MV-4-11 (cell line): ENCODE measurements at regions not wholly inside any gene's neighbourhood (a gene's known extent, or its start where the extent isn't known, plus 50 kb on each side); places are given as distances from the start of the nearest gene placed in this dataset.

Experiments used
- DNase-seq: peaks from one replicate; lab custom pipeline; 2025; lab: John Stamatoyannopoulos, UW

GRCh38 chr16:60553090-60553757 lies 1483.0 kb downstream of the CDH8 start:
- no peak for DNase-seq

- no peak for DNase-seq
Measured at GRCh38 chr16:60541535-60541934, 1494.7 kb downstream of the CDH8 start.

DNA sequence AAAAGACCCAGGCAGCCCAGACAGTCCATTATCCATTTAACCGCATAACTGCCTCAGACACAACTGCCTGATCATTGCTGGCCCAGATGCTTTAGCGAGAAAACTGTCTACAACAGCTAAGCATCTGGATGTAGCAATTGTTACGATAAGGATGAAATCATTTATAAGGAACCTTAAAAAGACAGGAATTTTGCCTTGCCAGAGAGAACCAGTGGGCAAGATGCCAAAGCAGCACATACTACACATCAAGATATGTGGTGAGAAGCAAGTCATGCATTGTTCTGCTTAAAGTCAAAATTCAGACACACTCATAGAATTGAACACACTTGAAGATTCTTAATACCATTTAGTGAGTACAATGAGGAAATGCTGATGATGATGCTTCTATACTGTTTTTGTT lies 1525.3 kb downstream of the CDH8 start:
- DNase-seq, result no peak

GRCh38 chr16:60510208-60510607 lies 1526.0 kb downstream of the CDH8 start:
- DNase-seq, result no peak

DNA sequence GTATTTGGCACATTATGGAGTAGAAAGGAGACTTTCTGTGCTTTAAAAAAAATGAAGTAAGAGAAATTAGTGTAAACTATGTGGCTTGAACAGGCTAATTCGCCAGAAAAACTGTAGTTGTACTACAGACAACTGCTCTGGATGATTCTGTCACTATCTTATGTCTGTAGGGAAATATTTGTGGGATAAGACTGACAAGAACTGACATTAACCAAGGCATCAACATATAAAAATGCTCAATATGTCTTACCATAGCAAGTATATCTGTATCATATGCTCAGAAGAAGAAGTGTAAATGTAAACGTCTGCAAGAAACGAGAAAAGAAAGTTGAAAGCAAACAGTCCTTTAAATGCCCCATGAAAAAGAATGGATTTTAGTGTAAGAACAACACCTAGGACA lies 1545.0 kb downstream of the CDH8 start:
- no peak for DNase-seq

DNA sequence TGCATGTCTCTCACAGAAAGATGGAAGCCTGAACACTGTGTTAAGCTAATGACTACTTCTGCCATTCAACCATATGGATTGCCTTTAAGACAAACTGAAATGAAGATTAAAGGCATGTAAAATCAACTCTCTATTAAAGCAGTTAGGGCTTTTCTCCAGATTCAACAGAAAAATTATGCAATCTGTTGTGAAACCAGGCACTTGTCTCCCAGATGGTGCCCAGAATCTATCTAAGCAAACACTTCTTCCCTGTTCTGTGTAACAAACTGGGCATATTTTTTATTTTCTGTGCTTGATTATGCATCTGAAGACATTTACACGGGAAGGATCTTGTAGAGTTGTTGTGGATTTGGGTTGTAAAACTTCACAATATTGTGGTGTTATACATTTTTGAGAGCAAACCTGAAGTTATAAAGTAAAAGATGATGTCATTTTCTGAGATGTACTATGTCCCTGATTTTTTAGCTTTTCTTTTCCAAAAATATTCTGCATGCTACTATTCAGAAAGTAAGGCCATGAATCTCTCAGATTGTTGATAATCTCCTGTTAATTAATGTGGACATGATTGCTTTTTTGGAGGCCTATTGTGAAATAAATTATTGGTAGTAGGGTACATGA lies 1550.3 kb downstream of the CDH8 start:
- peak; percentile 49 for DNase-seq

GRCh38 chr16:60484901-60485300 lies 1551.3 kb downstream of the CDH8 start:
- no peak for DNase-seq

DNA sequence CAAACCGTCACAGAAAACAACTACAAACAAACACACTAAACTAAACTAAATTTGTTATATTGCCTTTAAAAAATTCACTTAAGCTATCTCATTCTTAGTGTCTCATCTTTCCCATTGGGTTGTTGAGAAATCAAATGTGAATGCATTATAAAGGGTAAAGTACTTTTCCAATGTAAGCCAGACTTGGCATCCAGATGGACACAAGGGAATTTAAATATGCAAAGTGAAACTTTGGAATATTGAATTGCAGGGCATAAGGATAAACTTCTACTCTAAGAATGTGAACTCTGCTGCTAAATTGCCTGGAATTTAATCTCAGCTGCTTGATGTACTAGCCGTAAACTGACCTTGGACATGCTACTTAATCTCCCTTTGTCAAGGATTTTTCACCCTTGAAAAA lies 1554.6 kb downstream of the CDH8 start:
- no peak for DNase-seq

GRCh38 chr16:60478810-60479209 lies 1557.4 kb downstream of the CDH8 start:
- DNase-seq, result no peak

GRCh38 chr16:60463986-60464385 lies 1572.3 kb downstream of the CDH8 start:
- no peak for DNase-seq

GRCh38 chr16:60459463-60459862 lies 1576.8 kb downstream of the CDH8 start:
- no peak for DNase-seq

GRCh38 chr16:60458255-60458654 lies 1578.0 kb downstream of the CDH8 start:
- DNase-seq, result no peak

DNA sequence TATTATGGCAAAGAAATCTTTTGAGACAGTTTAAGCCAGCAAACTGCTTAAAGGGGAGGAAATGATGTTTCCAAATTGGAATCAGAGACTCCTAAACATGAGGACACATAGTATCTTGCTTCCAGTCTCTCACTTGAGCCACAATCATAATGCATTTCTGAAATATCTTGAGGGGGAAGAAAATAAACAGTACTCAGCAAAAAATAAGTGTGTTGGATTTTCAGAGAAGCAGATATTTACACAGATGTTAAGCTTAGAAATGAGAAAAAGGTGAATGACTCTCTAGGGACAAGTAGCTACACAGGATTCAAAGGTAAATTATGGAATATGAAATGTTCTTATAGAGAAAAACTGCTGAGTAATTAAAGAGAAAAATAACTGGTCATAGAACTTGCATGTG lies 1583.6 kb downstream of the CDH8 start:
- DNase-seq, result no peak

- DNase-seq, result no peak
Measured at GRCh38 chr16:60438894-60439293, 1597.3 kb downstream of the CDH8 start.

GRCh38 chr16:60432472-60432871 lies 1603.8 kb downstream of the CDH8 start:
- peak; percentile 25 for DNase-seq

GRCh38 chr16:60419859-60420258 lies 1616.4 kb downstream of the CDH8 start:
- no peak for DNase-seq

- DNase-seq, result no peak
Measured at GRCh38 chr16:60414613-60415012, 1621.6 kb downstream of the CDH8 start.

DNA sequence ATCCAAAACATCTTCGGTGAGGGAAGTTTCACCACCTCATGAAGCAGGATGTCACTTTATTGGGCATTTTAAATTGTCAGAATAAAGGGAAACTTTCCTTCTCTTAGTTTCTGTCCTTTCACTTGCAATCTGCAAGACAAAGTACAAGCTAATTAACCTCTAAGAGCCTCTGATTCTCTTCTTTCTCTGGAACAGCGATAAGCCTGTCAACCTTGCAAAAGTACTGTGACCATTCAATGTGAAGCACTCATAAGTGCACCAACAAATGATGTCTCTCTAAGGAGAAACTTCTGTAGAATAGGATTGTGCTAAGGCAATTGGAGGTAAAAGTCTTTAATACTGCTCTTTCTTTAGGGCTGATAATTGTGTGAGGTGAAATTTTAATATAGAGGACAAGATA lies 1622.3 kb downstream of the CDH8 start:
- no peak for DNase-seq

DNA sequence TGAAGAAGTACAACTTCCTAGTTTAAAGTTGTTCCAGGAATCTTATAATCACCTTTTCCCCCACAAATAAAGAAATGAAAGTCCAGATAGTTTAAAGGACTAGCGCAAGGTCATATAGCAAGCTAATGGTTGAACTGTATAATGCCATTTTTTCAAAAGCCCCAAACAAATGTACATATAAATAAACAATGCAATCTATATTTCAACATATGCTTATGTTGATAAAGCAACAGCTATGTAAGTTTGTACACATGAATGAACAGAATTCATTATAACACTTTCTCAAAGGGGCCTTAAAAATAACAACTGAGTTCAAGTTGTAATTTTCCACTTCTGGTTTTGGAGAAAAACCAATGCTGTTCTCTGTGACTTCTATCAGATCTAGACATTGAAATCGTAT lies 1628.6 kb downstream of the CDH8 start:
- DNase-seq, result no peak

DNA sequence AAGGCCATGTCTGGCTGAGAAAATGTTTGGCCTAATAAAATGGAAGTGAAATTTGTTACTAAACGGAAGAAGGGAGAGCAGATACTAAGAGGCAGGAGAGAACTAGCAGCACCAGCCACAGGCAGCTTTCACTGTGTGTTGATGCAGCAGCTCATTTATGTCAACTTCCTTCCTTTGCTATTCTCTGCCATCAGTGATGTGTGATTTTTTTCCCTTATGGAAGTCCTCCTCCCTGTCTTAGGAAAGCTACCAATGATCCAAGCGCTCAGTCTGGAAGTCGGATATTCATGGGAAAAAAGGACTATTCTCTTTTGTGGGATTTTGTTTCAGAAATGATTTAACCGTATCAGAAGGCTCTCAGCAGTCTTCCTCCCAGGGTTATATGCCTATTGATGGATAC lies 1629.2 kb downstream of the CDH8 start:
- DNase-seq, result no peak

DNA sequence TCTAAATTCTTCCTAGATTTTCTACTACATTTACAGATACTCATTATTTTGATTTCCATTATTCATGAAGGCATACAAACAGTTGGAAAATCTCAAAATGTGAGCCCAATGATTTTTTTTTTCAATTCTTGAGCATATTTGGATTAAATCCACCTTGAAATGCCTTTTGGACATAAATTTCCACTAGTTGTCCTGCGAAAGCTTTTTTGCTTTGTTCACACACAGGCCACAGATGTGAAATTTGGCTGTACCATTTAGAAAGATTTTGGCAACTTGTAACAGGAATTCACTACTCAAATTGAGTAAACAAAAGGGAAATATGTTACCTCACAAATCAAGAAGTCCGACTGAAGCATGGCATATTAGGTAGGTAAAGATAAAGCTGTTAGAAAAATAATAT lies 1631.0 kb downstream of the CDH8 start:
- no peak for DNase-seq

DNA sequence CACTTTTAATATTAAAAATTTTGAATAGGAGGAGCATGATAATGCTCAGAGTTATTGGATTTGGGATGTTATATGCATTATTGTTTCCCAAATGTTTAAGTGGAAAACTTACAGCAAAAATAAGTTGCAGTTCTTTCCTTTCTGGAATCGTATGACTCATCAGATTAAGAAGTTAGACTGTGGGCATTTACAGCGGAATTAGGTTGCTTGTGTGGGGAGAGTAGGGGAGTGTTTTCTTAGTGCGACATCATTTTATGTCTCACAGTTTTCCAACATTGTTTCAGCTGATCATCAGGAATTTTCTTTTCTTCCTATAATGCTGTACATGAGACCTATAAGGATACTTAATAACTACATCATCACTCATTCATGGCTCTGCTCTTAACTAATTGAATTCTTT lies 1631.8 kb downstream of the CDH8 start:
- no peak for DNase-seq

DNA sequence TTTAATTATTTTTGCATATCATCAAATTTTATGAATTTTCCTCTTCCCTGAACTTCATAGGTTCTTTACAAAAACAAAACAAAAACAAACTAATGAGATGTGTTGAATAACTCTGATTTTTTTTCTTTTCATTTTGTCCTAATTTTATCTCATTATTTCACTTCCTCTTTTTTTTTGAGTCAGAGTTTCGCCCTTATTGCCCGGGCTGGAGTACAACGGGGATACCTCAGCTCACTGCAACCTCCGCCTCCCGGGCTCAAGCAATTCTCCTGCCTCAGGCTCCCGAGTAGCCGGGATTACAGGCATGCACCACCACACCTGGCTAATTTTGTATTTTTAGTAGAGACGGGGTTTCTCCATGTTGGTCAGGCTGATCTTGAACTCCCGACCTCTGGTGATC lies 1633.3 kb downstream of the CDH8 start:
- peak; percentile 9 for DNase-seq

DNA sequence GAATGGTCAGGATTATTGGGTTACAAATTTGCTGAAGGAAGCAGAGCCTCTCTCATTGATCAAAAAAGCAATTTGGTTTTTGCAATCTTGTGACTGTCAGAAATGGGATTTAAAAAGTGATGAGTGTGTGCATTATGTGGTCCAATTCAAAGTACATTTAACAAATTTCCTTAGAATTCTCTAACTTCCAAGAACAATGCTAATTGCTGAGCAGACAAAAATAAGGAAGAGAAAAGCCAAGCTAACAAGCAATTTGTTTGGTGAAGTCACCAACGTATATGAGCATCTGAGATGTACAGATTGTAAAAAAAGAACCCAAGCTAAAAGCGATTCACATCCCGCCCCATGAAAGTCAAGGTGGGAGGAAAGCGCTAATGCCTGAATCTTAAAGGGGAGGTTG lies 1643.9 kb downstream of the CDH8 start:
- no peak for DNase-seq
